Heart right ventricle (tissue), 16 donors: ENCODE measurements at regions not wholly inside any gene's neighbourhood (a gene's known extent, or its start where the extent isn't known, plus 50 kb on each side); places are given as distances from the start of the nearest gene placed in this dataset.
A peak's percentile ranks its signal among the peaks of the same experiment; 100 is the strongest.

Experiments used
- ATAC-seq, 8 donors: fragments of 200-7000 bp; cut with Tn5 transposase; one replicate each; pipeline ENCODE4 v1.9.1; 2020; ENCODE audit warnings: mild to moderate bottlenecking in 8 of 8, moderate library complexity in 8 of 8, moderate number of reproducible peaks in 1 of 8
- DNase-seq, 2 donors: peaks; one replicate each; pipeline ENCODE4 v3.0.0-alpha.2; 2020
- H3K27ac ChIP-seq, 10 donors: fragments of 200-600 bp; sonication (generic) in 2 of 10; one replicate each; pipeline versions ENCODE4 v1.5.0 to v1.8.0; 2020 to 2022; ENCODE audit warnings: mild to moderate bottlenecking in 3 of 10
- H3K27me3 ChIP-seq, 7 donors: fragments of 200-600 bp; one replicate each; pipeline ENCODE4 v1.8.0; 2021 to 2022; ENCODE audit warnings: mild to moderate bottlenecking in 2 of 7
- H3K36me3 ChIP-seq, 9 donors: fragments of 200-600 bp; sonication (generic) in 1 of 9; one replicate each; pipeline versions ENCODE4 v1.5.0 to v1.8.0; 2020 to 2022; ENCODE audit warnings: mild to moderate bottlenecking in 2 of 9
- H3K4me1 ChIP-seq, 9 donors: fragments of 200-600 bp; sonication (generic) in 1 of 9; one replicate each; pipeline versions ENCODE4 v1.5.0 to v1.8.0; 2020 to 2022; ENCODE audit warnings: mild to moderate bottlenecking in 4 of 9
- H3K4me3 ChIP-seq, 10 donors: fragments of 200-600 bp; sonication (generic) in 2 of 10; one replicate each; pipeline versions ENCODE4 v1.5.0 to v1.8.0; 2020 to 2022; ENCODE audit warnings: mild to moderate bottlenecking in 7 of 10, moderate library complexity in 2 of 10
- H3K9me3 ChIP-seq, 11 donors: fragments of 200-600 bp in 10 of 11; sonication (generic) in 2 of 11; one replicate each; pipeline versions ENCODE4 v1.5.0 to v1.8.0; 2013 to 2022; ENCODE audit warnings: mild to moderate bottlenecking in 2 of 11, control low read depth in 1 of 11, moderate library complexity in 1 of 11
- CTCF ChIP-seq, 9 donors: fragments of 200-600 bp; sonication (generic) in 2 of 9; IDR thresholded peaks; one replicate each; pipeline versions ENCODE4 v1.5.0 to v1.8.0; 2021 to 2022; ENCODE audit warnings: antibody characterized with exemption in 9 of 9, mild to moderate bottlenecking in 5 of 9, moderate library complexity in 1 of 9
- WGBS, 2 donors: extraction: QIAGEN DNeasy Blood & Tissue Kit; methylation state at CpG; one replicate each; pipeline ENCODE4 v1.1.7; 2013; ENCODE audit warnings: inconsistent platforms in 1 of 2; 5-methylcytosine and 5-hydroxymethylcytosine counted together
- intact Hi-C, 10 donors: fragments of 100-400 bp; cut with DNase I; formaldehyde crosslinking; loops; one replicate each; pipeline versions ENCODE4 v1.11.1 to v1.14.2; 2022
- donor health status: Arrhythmogenic right ventricular cardiomyopathy.
- donor health status: ischemic (EF 13 %, LVEDD 7.1; RV severe dilation, severe dysfunction).
- donor health status: healthy with polysubstance abuse.
- donor health status: DM: no; HTN: yes; CAD: no.
- donor health status: DM: no; HTN: no; CAD: no.
- donor health status: ischemic (EF 25% LVEDD 6.9; RV normal size, moderate dysfunction).
- donor health status: ischemic (EF 25% LVEDD 5.7; RV mildly dilated, moderate dysfunction).
- donor health status: healthy.
- donor health status: DM: yes; HTN: yes; CAD: no.
- donor health status: Ischemic cardiomyopathy.
- donor health status: ischemic (EF 35%, LVEDD 5.7; RV mildly dilated, moderate dysfunction).
- donor health status: nonischemic (EF 11% LVEDD 7.7; RV severe dilation, severe dysfunction).
- donor health status: DM: yes; HTN: yes; CAD: no.
- donor health status: PGD.
- donor health status: ischemic (EF 29% LVEDD 5.4; RV normal size, mild dysfunction).
- donor health status: nonischemic (EF 23%, LVEDD 6.1; RV moderate dilation, normal function).

- intact Hi-C loops = no loop called here
- TF ChIP-seq CTCF (IDR thresholded peaks at IDR 0.05) = no peak
- no peak for DNase-seq
- no peaks in the 10 kb centered on the region for H3K36me3 ChIP-seq
- WGBS, 2 donors = 49 to 68% methylated on average over 2 of the region's 2 CpGs
- H3K27me3 ChIP-seq = no peaks in the 10 kb centered on the region
- no peak overlapping the region for H3K27ac ChIP-seq
- H3K4me1 ChIP-seq = peaks cover 0 to 2% (median 0%) of the 10 kb centered on the region in 9 donors
- H3K4me3 ChIP-seq = no peak overlapping the region
- no peak for ATAC-seq
- peaks cover 0 to 18% (median 11%) of the 10 kb centered on the region in 11 donors for H3K9me3 ChIP-seq
These were observed 293.8 kb upstream of the GRAMD2B start for GRCh38 chr5:126129431-126129830.

- Histone ChIP-seq H3K36me3 (no peaks in the 10 kb centered on the region), H3K27me3 (no peaks in the 10 kb centered on the region), H3K27ac (no peak overlapping the region), H3K4me3 (no peak overlapping the region), H3K4me1 (peaks cover 0 to 6% (median 0%) of the 10 kb centered on the region in 9 donors), H3K9me3 (peaks cover 0 to 18% (median 11%) of the 10 kb centered on the region in 11 donors)
- no peak for DNase-seq
- 88 to 89% methylated on average over 1 of the region's 1 CpG for WGBS, 2 donors
- intact Hi-C loops = no loop called here
- TF ChIP-seq CTCF (IDR thresholded peaks at IDR 0.05) = no peak
- no peak for ATAC-seq
These were observed 289.8 kb upstream of the GRAMD2B start for GRCh38 chr5:126133424-126133823.

GRCh38 chr5:126137891-126138280, 285.3 kb upstream of the GRAMD2B start:
- no peaks in the 10 kb centered on the region for H3K27me3 ChIP-seq
- 43 to 58% methylated on average over 2 of the region's 2 CpGs for WGBS, 2 donors
- peaks cover 0 to 14% (median 0%) of the 10 kb centered on the region in 9 donors for H3K4me1 ChIP-seq
- intact Hi-C loops = no loop called here
- H3K9me3 ChIP-seq = no peaks in the 10 kb centered on the region
- TF ChIP-seq CTCF (IDR thresholded peaks at IDR 0.05) = no peak
- ATAC-seq (peak in 1 of 8 donors; percentile 51), DNase-seq (no peak)
- H3K27ac ChIP-seq = no peak overlapping the region
- H3K4me3 ChIP-seq = no peak overlapping the region
- no peaks in the 10 kb centered on the region for H3K36me3 ChIP-seq

- Histone ChIP-seq H3K9me3 (no peaks in the 10 kb centered on the region), H3K27me3 (no peaks in the 10 kb centered on the region), H3K4me3 (no peak overlapping the region), H3K36me3 (no peaks in the 10 kb centered on the region), H3K4me1 (peaks cover 0 to 14% (median 0%) of the 10 kb centered on the region in 9 donors), H3K27ac (no peak overlapping the region)
- DNase-seq = no peak
- no peak for TF ChIP-seq CTCF (IDR thresholded peaks at IDR 0.05)
- intact Hi-C loops = no loop called here
- ATAC-seq = no peak
- 75 to 78% methylated on average over 3 of the region's 3 CpGs for WGBS, 2 donors
These were observed 284.8 kb upstream of the GRAMD2B start for GRCh38 chr5:126138281-126138931.
